DOHH2 (cell line): ENCODE measurements at regions not wholly inside any gene's neighbourhood (a gene's known extent, or its start where the extent isn't known, plus 50 kb on each side); places are given as distances from the start of the nearest gene placed in this dataset.

Experiments used
- EZH2phosphoT487 ChIP-seq: fragments of 200-600 bp; sonication (generic); IDR thresholded peaks from 2 replicates; pipeline ENCODE4 v1.6.1; 2017; ENCODE audit warnings: borderline replicate concordance, mild to moderate bottlenecking, antibody characterized with exemption, low read length, moderate library complexity, mixed read lengths
- TF ChIP-seq, protein P1 (sequence below): fragments of 200-600 bp; sonication (generic); IDR thresholded peaks from one replicate; pipeline ENCODE4 v1.5.1; 2014; ENCODE audit warnings: antibody characterized with exemption, mild to moderate bottlenecking, low read depth, low read length; ENCODE audit not compliant: poor library complexity, severe bottlenecking

DNA sequence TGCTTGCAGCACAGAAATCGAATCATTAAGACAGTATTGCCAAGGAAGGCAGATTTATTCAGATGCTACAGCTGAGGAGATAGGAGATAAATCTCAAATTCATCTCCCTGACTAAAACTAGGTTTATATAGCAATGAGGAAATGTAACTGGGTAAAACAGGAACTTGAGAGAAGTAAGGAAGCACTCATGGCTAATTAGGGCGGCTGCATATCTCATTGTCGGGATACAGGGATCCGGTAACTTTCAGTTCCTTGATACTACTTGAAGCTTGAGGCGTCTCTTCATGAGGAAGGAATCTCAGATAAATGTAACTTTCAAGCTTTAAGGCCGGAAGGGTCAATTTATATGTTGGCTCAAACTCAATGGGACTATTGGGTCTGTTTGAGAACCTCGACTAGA lies 129.2 kb upstream of the WDR1 start:
- no peak for TF ChIP-seq EZH2phosphoT487
- TF ChIP-seq, protein P1, sequence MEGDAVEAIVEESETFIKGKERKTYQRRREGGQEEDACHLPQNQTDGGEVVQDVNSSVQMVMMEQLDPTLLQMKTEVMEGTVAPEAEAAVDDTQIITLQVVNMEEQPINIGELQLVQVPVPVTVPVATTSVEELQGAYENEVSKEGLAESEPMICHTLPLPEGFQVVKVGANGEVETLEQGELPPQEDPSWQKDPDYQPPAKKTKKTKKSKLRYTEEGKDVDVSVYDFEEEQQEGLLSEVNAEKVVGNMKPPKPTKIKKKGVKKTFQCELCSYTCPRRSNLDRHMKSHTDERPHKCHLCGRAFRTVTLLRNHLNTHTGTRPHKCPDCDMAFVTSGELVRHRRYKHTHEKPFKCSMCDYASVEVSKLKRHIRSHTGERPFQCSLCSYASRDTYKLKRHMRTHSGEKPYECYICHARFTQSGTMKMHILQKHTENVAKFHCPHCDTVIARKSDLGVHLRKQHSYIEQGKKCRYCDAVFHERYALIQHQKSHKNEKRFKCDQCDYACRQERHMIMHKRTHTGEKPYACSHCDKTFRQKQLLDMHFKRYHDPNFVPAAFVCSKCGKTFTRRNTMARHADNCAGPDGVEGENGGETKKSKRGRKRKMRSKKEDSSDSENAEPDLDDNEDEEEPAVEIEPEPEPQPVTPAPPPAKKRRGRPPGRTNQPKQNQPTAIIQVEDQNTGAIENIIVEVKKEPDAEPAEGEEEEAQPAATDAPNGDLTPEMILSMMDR = no peak
